OCI-LY1 (cell line): ENCODE measurements at regions not wholly inside any gene's neighbourhood (a gene's known extent, or its start where the extent isn't known, plus 50 kb on each side); places are given as distances from the start of the nearest gene placed in this dataset.

ENCODE experiments used
- EZH2 ChIP-seq: fragments of 200-600 bp; sonication (generic), shearing (Covaris generic); IDR thresholded peaks from 2 replicates; pipeline ENCODE4 v1.8.0; 2017; ENCODE audit warnings: borderline replicate concordance, mixed run types, mild to moderate bottlenecking, antibody characterized with exemption, low read length, moderate library complexity, mixed read lengths
- TF ChIP-seq, protein P1 (sequence below): fragments of 200-600 bp; sonication (generic), shearing (Covaris generic); IDR thresholded peaks from 2 replicates; pipeline ENCODE4 v1.5.1; 2017; ENCODE audit warnings: mild to moderate bottlenecking, antibody characterized with exemption, low read length, moderate library complexity, mixed read lengths

DNA sequence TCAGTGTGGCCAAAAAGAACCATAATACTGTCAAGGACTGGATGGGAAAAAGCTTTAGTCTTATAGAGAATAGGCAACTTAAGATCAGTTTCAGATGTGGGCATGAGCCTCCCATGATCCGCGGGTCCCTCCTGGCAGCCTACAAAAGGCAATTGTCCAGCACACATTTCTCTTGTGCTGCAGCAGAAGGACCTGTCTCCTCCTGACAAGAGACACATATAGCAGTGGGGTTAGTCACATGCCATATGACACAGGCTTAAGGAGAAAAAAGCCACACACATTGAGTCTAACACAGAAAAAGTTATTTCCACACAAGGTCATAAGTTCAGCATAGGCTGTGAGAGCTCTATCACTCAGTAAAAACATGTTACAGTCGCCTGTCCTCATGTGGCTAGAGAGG is 1378.7 kb upstream of the PRR20A start:
- TF ChIP-seq EZH2, result no peak
- TF ChIP-seq, protein P1, sequence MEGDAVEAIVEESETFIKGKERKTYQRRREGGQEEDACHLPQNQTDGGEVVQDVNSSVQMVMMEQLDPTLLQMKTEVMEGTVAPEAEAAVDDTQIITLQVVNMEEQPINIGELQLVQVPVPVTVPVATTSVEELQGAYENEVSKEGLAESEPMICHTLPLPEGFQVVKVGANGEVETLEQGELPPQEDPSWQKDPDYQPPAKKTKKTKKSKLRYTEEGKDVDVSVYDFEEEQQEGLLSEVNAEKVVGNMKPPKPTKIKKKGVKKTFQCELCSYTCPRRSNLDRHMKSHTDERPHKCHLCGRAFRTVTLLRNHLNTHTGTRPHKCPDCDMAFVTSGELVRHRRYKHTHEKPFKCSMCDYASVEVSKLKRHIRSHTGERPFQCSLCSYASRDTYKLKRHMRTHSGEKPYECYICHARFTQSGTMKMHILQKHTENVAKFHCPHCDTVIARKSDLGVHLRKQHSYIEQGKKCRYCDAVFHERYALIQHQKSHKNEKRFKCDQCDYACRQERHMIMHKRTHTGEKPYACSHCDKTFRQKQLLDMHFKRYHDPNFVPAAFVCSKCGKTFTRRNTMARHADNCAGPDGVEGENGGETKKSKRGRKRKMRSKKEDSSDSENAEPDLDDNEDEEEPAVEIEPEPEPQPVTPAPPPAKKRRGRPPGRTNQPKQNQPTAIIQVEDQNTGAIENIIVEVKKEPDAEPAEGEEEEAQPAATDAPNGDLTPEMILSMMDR, result no peak
